Endothelial cell of umbilical vein (primary cell): ENCODE measurements at regions not wholly inside any gene's neighbourhood (a gene's known extent, or its start where the extent isn't known, plus 50 kb on each side); places are given as distances from the start of the nearest gene placed in this dataset.

Experiments
- BruUV-seq: library from RNA; stranded (reverse); fragments of 400-500 nt; replicated peaks from 2 replicates; lab custom pipeline; 2021; lab: Mats Ljungman, UMichigan
- CTCF ChIA-PET: fragments of 300-600, 350-600 bp; sonication (Branson Sonifier 250); formaldehyde crosslinking; loops from one replicate; lab custom pipeline; 2021; ENCODE audit warnings: antibody characterized with exemption, inconsistent platforms; lab: Charles Lee
- POLR2A ChIA-PET: fragments of 300-600, 350-600 bp; sonication (Branson Sonifier 250); formaldehyde crosslinking; loops from one replicate; lab custom pipeline; 2021; ENCODE audit warnings: antibody characterized with exemption, inconsistent platforms; lab: Charles Lee
- DNase-seq: peaks from one replicate; pipeline ENCODE4 v3.0.0-alpha.2; 2011; ENCODE audit warnings: low read depth, low spot score
- FAIRE-seq: peaks from 2 replicates; lab custom pipeline; 2011; peaks lifted over from hg19 to GRCh38; lab: Jason Lieb, UNC
- H2AFZ ChIP-seq: 2 replicates; pipeline ENCODE4 v1.6.0; 2012; ENCODE audit warnings: low read depth, low read length, control low read depth, inconsistent platforms
- H3K27ac ChIP-seq: 2 replicates; pipeline ENCODE4 v1.5.1; 2011; ENCODE audit warnings: low read depth, mild to moderate bottlenecking, control low read depth, low read length, moderate library complexity; ENCODE audit not compliant: insufficient read depth
- H3K27me3 ChIP-seq, 2 experiments: 2 replicates each; pipeline versions ENCODE4 v1.6.0 to v1.6.1; 2011; ENCODE audit warnings: low read length in 2 of 2, mixed read lengths in 1 of 2; ENCODE audit not compliant: control insufficient read depth in 2 of 2, insufficient read depth in 2 of 2
- H3K36me3 ChIP-seq, 2 experiments: 2 replicates in 1 of 2; 3 replicates in 1 of 2; pipeline ENCODE4 v1.5.1; 2011; ENCODE audit warnings: low read length in 2 of 2, mild to moderate bottlenecking in 1 of 2, moderate library complexity in 1 of 2; ENCODE audit not compliant: control insufficient read depth in 2 of 2, insufficient read depth in 2 of 2; ENCODE audit errors: extremely low read depth in 1 of 2
- H3K4me1 ChIP-seq: 3 replicates; pipeline ENCODE4 v1.5.1; 2011; ENCODE audit warnings: mild to moderate bottlenecking, low read length; ENCODE audit not compliant: control insufficient read depth, insufficient read depth; ENCODE audit errors: extremely low read depth
- H3K4me2 ChIP-seq: 2 replicates; pipeline ENCODE4 v1.6.1; 2011; ENCODE audit warnings: low read length, control low read depth, mixed read lengths; ENCODE audit not compliant: insufficient read depth
- H3K4me3 ChIP-seq, 3 experiments: fragments of 200-600 bp in 1 of 3; sonication (generic), shearing (Covaris generic) in 1 of 3; replicated peaks in 1 of 3; 2 replicates each; pipeline ENCODE4 v1.5.1; 2011 to 2016; ENCODE audit warnings: control low read depth in 3 of 3, low read length in 3 of 3, mild to moderate bottlenecking in 2 of 3, inconsistent platforms in 1 of 3, low read depth in 1 of 3, moderate library complexity in 1 of 3; ENCODE audit not compliant: insufficient read depth in 1 of 3
- H3K79me2 ChIP-seq: 2 replicates; pipeline ENCODE4 v1.6.0; 2012; ENCODE audit warnings: low read length, inconsistent platforms; ENCODE audit not compliant: control insufficient read depth, insufficient read depth
- H3K9ac ChIP-seq: replicated peaks from 2 replicates; pipeline ENCODE3; 2011; ENCODE audit warnings: low read length, control low read depth; ENCODE audit not compliant: insufficient read depth; ENCODE audit errors: extremely low read depth
- H3K9me1 ChIP-seq: replicated peaks from 3 replicates; pipeline ENCODE4 v1.6.0; 2011; ENCODE audit warnings: mild to moderate bottlenecking, low read length; ENCODE audit not compliant: control insufficient read depth, insufficient read depth; ENCODE audit errors: extremely low read depth
- H3K9me3 ChIP-seq: replicated peaks from 2 replicates; pipeline ENCODE4 v1.5.1; 2012; ENCODE audit warnings: low read length, inconsistent platforms; ENCODE audit not compliant: control insufficient read depth, insufficient read depth
- H4K20me1 ChIP-seq: replicated peaks from 2 replicates; pipeline ENCODE3; 2011; ENCODE audit warnings: mild to moderate bottlenecking, low read length; ENCODE audit not compliant: control insufficient read depth, insufficient read depth; ENCODE audit errors: extremely low read depth
- CTCF ChIP-seq, 2 donors: IDR thresholded peaks; 1 replicate in 1 of 2; 2 replicates in 1 of 2; pipeline ENCODE4 v1.5.1; 2011; ENCODE audit warnings: low read length in 2 of 2, mild to moderate bottlenecking in 2 of 2, moderate library complexity in 2 of 2, control low read depth in 1 of 2, inconsistent platforms in 1 of 2, low read depth in 1 of 2; ENCODE audit not compliant: insufficient read depth in 1 of 2; ENCODE audit errors: extremely low read depth in 1 of 2
- EZH2 ChIP-seq: IDR thresholded peaks from 2 replicates; pipeline ENCODE4 v1.6.1; 2012; ENCODE audit warnings: borderline replicate concordance, low read depth, mild to moderate bottlenecking, moderate library complexity, low read length, inconsistent platforms; ENCODE audit not compliant: severe bottlenecking
- FOS ChIP-seq: IDR thresholded peaks from 2 replicates; pipeline ENCODE4 v1.6.1; 2011; ENCODE audit warnings: mild to moderate bottlenecking, low read length, moderate library complexity, borderline replicate concordance; ENCODE audit not compliant: insufficient read depth
- GATA2 ChIP-seq: IDR thresholded peaks from 2 replicates; pipeline ENCODE4 v1.7.0; 2011; ENCODE audit warnings: low read depth, mild to moderate bottlenecking, moderate library complexity, mixed read lengths, low read length; ENCODE audit not compliant: insufficient read length, insufficient read depth
- JUN ChIP-seq: IDR thresholded peaks from 2 replicates; pipeline ENCODE4 v1.6.1; 2011; ENCODE audit warnings: borderline replicate concordance, low read depth; ENCODE audit not compliant: insufficient read length, insufficient read depth
- MAX ChIP-seq: IDR thresholded peaks from 2 replicates; pipeline ENCODE4 v1.6.1; 2011; ENCODE audit not compliant: insufficient read depth, insufficient read length
- MYC ChIP-seq: IDR thresholded peaks from one replicate; pipeline ENCODE4 v1.6.1; 2011; ENCODE audit warnings: mild to moderate bottlenecking, low read depth, low read length
- POLR2A ChIP-seq: IDR thresholded peaks from 2 replicates; pipeline ENCODE4 v1.6.1; 2012; ENCODE audit warnings: low read depth, mild to moderate bottlenecking, control low read depth, low read length
- POLR2AphosphoS5 ChIP-seq: IDR thresholded peaks from 2 replicates; pipeline ENCODE4 v1.6.1; 2012; ENCODE audit warnings: low read depth, mild to moderate bottlenecking, control low read depth, low read length, moderate library complexity; ENCODE audit not compliant: insufficient read depth
- dilution Hi-C: fragments of 300-500 bp; cut with MboI; formaldehyde crosslinking; loops from one replicate; pipeline ENCODE4 v1.15.0; 2019; ENCODE audit warnings: low sequenced_read_pairs; ENCODE audit not compliant: extremely low pct_ligation_motif_present
- intact Hi-C: fragments of 100-400 bp; cut with micrococcal nuclease; formaldehyde crosslinking; loops from one replicate; pipeline ENCODE4 v1.10.0; 2022

- Histone ChIP-seq H3K9ac (no peak overlapping the region), H3K4me1 (no peaks in the 10 kb centered on the region), H3K27me3 (no peaks in the 10 kb centered on the region), H4K20me1 (no peaks in the 10 kb centered on the region), H3K4me2 (no peak overlapping the region), H3K9me3 (no peaks in the 10 kb centered on the region), H3K79me2 (no peaks in the 10 kb centered on the region), H3K27ac (no peak overlapping the region), H3K4me3 (no peak overlapping the region), H2AFZ (no peak overlapping the region), H3K36me3 (no peaks in the 10 kb centered on the region), H3K9me1 (no peaks in the 10 kb centered on the region)
- ChIA-PET POLR2A (no interaction called here), CTCF (no interaction called here)
- FAIRE-seq, result no peak
- no peak for TF ChIP-seq JUN
- no peak for TF ChIP-seq EZH2
- TF ChIP-seq GATA2, result no peak
- no peak for TF ChIP-seq POLR2A
- no peak for TF ChIP-seq MYC
- TF ChIP-seq FOS, result no peak
- TF ChIP-seq CTCF (IDR thresholded peaks at IDR 0.05; ENCODE audit: extremely low read depth in 1 of 2, insufficient read depth in 1 of 2, low read depth in 1 of 2, low read length in 2 of 2), result no peak
- no peak for TF ChIP-seq MAX
- no peak for TF ChIP-seq POLR2AphosphoS5
- dilution Hi-C loops (no loop called here), intact Hi-C loops (no loop called here)
- BruUV-seq, result no TSS peak
- DNase-seq, result no peak
Observed at GRCh38 chr18:44396550-44396949, 284.1 kb upstream of the SETBP1 start.
